ENCODE measurements at regions not wholly inside any gene's neighbourhood (a gene's known extent, or its start where the extent isn't known, plus 50 kb on each side); places are given as distances from the start of the nearest gene placed in this dataset.

DNA sequence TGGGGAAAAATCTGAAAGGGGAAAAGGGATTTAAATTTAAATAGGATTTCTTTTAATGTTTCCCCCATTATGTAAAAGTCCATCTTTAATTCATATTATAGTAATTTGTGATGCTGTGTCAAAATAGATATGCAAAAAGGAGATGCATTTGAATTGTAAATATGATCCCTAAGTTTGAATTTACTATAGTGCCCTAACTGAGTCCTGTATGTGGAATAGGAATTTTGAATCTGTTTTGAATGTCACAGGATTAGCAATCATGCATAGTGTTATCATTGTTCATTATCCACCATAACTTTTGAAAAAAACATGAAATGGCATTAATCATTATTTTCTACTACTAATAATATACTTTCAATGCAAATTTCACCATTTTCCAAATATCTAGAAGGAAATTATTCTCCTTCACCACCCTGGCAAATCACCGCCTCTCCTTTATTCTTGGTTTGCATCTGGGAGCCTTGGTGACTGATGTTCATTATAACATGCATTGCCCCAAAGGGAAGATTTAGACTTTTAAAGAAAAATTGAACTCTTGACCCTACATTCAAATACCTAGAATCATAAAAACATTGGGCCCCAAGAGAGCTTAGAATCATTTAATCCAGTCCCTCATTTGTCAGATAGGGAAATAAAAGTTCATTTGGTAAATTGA is 341.5 kb upstream of the TMPO start:
- Histone ChIP-seq H3K36me3 (ENCODE audit: control insufficient read depth, insufficient read depth, low read length) (no peaks in the 10 kb centered on the region), H3K27me3 (ENCODE audit: control insufficient read depth, insufficient read depth, low read length) (no peaks in the 10 kb centered on the region), H3K4me3 (ENCODE audit: low read depth, low read length) (no peak overlapping the region)
- no peak for DNase-seq (ENCODE audit: low read depth)
- TF ChIP-seq, protein P1, sequence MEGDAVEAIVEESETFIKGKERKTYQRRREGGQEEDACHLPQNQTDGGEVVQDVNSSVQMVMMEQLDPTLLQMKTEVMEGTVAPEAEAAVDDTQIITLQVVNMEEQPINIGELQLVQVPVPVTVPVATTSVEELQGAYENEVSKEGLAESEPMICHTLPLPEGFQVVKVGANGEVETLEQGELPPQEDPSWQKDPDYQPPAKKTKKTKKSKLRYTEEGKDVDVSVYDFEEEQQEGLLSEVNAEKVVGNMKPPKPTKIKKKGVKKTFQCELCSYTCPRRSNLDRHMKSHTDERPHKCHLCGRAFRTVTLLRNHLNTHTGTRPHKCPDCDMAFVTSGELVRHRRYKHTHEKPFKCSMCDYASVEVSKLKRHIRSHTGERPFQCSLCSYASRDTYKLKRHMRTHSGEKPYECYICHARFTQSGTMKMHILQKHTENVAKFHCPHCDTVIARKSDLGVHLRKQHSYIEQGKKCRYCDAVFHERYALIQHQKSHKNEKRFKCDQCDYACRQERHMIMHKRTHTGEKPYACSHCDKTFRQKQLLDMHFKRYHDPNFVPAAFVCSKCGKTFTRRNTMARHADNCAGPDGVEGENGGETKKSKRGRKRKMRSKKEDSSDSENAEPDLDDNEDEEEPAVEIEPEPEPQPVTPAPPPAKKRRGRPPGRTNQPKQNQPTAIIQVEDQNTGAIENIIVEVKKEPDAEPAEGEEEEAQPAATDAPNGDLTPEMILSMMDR (IDR thresholded peaks at IDR 0.05; ENCODE audit: insufficient read depth, low read length, poor library complexity, severe bottlenecking): no peak

DNA sequence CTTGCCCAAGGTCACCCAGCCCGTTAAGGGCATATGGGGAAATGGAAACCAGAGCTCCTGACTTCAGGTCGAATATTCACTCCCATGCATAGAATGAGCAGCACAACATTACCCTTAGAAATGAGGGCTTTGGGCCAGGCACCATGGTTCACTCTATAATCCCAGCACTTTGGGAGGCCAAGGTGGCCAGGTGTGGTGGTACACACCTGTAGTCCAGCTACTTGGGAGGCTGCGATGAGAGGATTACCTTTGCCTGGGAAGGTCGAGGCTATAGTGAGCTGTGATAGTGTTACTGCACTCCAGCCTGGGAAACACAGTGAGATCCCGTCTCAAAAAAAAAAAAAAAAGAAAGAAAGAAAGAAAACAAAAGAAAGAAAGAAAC is 341.0 kb upstream of the TMPO start:
- Histone ChIP-seq H3K4me3 (ENCODE audit: low read depth, low read length) (no peak overlapping the region), H3K27me3 (ENCODE audit: control insufficient read depth, insufficient read depth, low read length) (no peaks in the 10 kb centered on the region), H3K36me3 (ENCODE audit: control insufficient read depth, insufficient read depth, low read length) (no peaks in the 10 kb centered on the region)
- TF ChIP-seq, protein P1 (IDR thresholded peaks at IDR 0.05; ENCODE audit: insufficient read depth, low read length, poor library complexity, severe bottlenecking): no peak
- no peak for DNase-seq (ENCODE audit: low read depth)

DNA sequence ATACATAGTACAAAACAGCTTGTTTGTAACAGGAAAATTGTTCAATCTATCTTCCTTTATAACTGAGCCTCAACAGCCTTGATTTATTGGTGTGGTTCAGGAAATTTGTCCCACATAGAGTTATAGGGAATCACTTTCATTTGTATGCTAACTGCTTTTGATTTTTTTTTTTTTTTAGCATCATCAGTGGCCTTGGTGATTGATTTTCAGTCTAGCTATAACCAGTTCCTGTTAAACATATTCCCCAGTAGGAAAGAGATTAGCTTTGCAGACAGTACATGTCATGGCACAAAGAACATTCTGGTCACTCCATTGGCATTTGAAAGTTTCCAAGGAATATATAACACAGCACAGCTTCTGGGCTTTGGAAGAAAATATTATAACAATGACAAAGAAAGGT is 337.3 kb upstream of the TMPO start:
- no peaks in the 10 kb centered on the region for H3K36me3 ChIP-seq (ENCODE audit: control insufficient read depth, insufficient read depth, low read length)
- DNase-seq (ENCODE audit: low read depth): no peak
- TF ChIP-seq, protein P1 (IDR thresholded peaks at IDR 0.05; ENCODE audit: insufficient read depth, low read length, poor library complexity, severe bottlenecking): no peak
- no peaks in the 10 kb centered on the region for H3K27me3 ChIP-seq (ENCODE audit: control insufficient read depth, insufficient read depth, low read length)
- H3K4me3 ChIP-seq (ENCODE audit: low read depth, low read length): no peak overlapping the region

DNA sequence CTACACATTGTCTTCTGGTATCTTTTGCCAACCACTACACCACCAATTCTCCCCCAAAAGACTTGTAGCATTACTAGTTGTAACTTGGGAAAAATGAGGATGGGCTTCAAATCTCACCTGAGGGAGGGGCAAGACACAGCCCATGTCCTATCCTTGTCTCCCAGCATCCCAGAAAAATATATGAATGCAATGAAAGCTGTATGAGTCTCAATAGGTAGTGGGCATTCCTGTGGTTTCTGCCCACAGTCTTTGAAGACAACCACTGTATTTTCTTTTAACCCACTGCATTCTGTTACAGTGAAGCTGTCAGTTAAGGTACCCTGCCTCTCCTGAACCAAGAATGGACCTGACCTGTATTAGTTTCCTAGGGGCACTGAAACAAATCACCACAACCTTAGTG is 336.2 kb upstream of the TMPO start:
- no peaks in the 10 kb centered on the region for H3K36me3 ChIP-seq (ENCODE audit: control insufficient read depth, insufficient read depth, low read length)
- no peaks in the 10 kb centered on the region for H3K27me3 ChIP-seq (ENCODE audit: control insufficient read depth, insufficient read depth, low read length)
- TF ChIP-seq, protein P1 (IDR thresholded peaks at IDR 0.05; ENCODE audit: insufficient read depth, low read length, poor library complexity, severe bottlenecking): no peak
- DNase-seq (ENCODE audit: low read depth): no peak
- no peak overlapping the region for H3K4me3 ChIP-seq (ENCODE audit: low read depth, low read length)

DNA sequence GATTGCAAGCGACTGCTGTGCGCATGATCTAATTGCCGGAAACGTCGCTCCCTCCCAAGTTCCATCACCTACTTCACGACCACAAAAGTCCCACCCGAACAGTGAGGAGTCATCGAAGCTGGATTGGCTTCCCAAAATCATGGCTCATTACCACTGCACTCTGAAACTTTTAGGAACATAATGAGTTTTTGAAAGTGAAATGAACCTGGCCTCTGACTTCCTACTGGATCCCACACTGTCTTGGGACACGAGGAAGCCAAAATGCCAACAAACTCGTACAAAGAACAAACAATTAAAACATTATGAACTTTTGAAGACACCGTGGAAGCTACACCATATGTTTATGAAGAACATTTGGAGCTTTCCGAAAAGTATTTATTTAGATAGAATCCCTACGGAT is 334.8 kb upstream of the TMPO start:
- Histone ChIP-seq H3K36me3 (ENCODE audit: control insufficient read depth, insufficient read depth, low read length) (no peaks in the 10 kb centered on the region), H3K4me3 (ENCODE audit: low read depth, low read length) (no peak overlapping the region), H3K27me3 (ENCODE audit: control insufficient read depth, insufficient read depth, low read length) (no peaks in the 10 kb centered on the region)
- TF ChIP-seq, protein P1 (IDR thresholded peaks at IDR 0.05; ENCODE audit: insufficient read depth, low read length, poor library complexity, severe bottlenecking): no peak
- DNase-seq (ENCODE audit: low read depth): no peak

GRCh38 chr12:98182821-98183220 is 332.6 kb upstream of the TMPO start:
- H3K36me3 ChIP-seq (ENCODE audit: control insufficient read depth, insufficient read depth, low read length): no peaks in the 10 kb centered on the region
- no peak for DNase-seq (ENCODE audit: low read depth)
- H3K27me3 ChIP-seq (ENCODE audit: control insufficient read depth, insufficient read depth, low read length): no peaks in the 10 kb centered on the region
- TF ChIP-seq, protein P1 (IDR thresholded peaks at IDR 0.05; ENCODE audit: insufficient read depth, low read length, poor library complexity, severe bottlenecking): no peak
- no peak overlapping the region for H3K4me3 ChIP-seq (ENCODE audit: low read depth, low read length)

Data from kidney epithelial cell (primary cell).